ENCODE measurements at regions not wholly inside any gene's neighbourhood (a gene's known extent, or its start where the extent isn't known, plus 50 kb on each side); places are given as distances from the start of the nearest gene placed in this dataset.

GRCh38 chr4:11487868-11488544, 59.3 kb upstream of the HS3ST1 start:
- no peaks in the 10 kb centered on the region for H3K36me3 ChIP-seq (ENCODE audit: control insufficient read depth in 1 of 2, insufficient read depth in 2 of 2, low read length in 2 of 2)
- H3K9me3 ChIP-seq (ENCODE audit: control insufficient read depth in 1 of 2, insufficient read depth in 1 of 2, low read depth in 1 of 2, low read length in 2 of 2) = no peaks in the 10 kb centered on the region
- DNase-seq (ENCODE audit: low read depth, low spot score) (no peak), ATAC-seq (no peak)
- no peaks in the 10 kb centered on the region for H3K27me3 ChIP-seq (ENCODE audit: insufficient read depth, low read length)
- POLR2A ChIA-PET = interaction anchor here (1.1 to 1.8 kb wide), 4 partner anchors 15 to 146 kb away, joined by 3 to 5 read pairs (median 4); no protein-coding TSS in a partner anchor
- BruUV-seq (replicated peaks) = TSS peak; percentile 82
- H3K9ac ChIP-seq (ENCODE audit: low read length) = 0 out of 2 replicates have a peak overlapping the region, but pooled peaks have one; percentile 2
- H2AFZ ChIP-seq (ENCODE audit: low read depth, low read length, poor library complexity, severe bottlenecking) = peak overlapping the region; percentile 6
- no peaks in the 10 kb centered on the region for H4K20me1 ChIP-seq (ENCODE audit: insufficient read depth)
- no peaks in the 10 kb centered on the region for H3K9me2 ChIP-seq (ENCODE audit: insufficient read depth)
- no peaks in the 10 kb centered on the region for H3K79me2 ChIP-seq (ENCODE audit: insufficient read depth, low read length)
- H3K4me3 ChIP-seq (replicated peaks in 1 of 2; ENCODE audit: low read depth in 1 of 2, low read length in 2 of 2) = no peak overlapping the region
- RAD21 ChIA-PET (ENCODE audit: low non-redundant PET in 1 of 2, low total read pairs in 2 of 2, uncharacterized antibody in 2 of 2, unreplicated experiment in 2 of 2) = no interaction called here
- intact Hi-C loops (cut with micrococcal nuclease) = loop anchor here (5.0 kb wide), 1 partner anchor 234 kb away; no protein-coding TSS in a partner anchor
- H3K4me2 ChIP-seq (ENCODE audit: low read length) = peak overlapping the region; percentile 38
- H3K27ac ChIP-seq (ENCODE audit: low read depth, low read length) = no peak overlapping the region
- CTCF ChIA-PET = interaction anchor here (1.6 kb wide), 1 partner anchor 17 kb away, joined by 3 read pairs; no protein-coding TSS in a partner anchor
- H3K4me1 ChIP-seq (ENCODE audit: control insufficient read depth in 1 of 2, insufficient read depth in 2 of 2, low read length in 2 of 2) = peaks cover 17 to 38% of the 10 kb centered on the region in 2 experiments; a peak in 3 of 4 replicates
- no peak for TF ChIP-seq FOSL1 (IDR thresholded peaks at IDR 0.05; ENCODE audit: low read depth)
- TF ChIP-seq ZFX (IDR thresholded peaks at IDR 0.05) = no peak
- no peak for TF ChIP-seq ZNF274 (IDR thresholded peaks at IDR 0.05; ENCODE audit: low read depth, low read length)
- TF ChIP-seq SIN3A (IDR thresholded peaks at IDR 0.05; ENCODE audit: low read depth) = no peak
- TF ChIP-seq ELF1 (IDR thresholded peaks at IDR 0.05; ENCODE audit: borderline replicate concordance, low read depth) = no peak
- TF ChIP-seq CBX3 (IDR thresholded peaks at IDR 0.05; ENCODE audit: low read depth) = 0 out of 2 replicates have a peak, but pooled peaks have one; percentile 47
- TF ChIP-seq EGR1 (IDR thresholded peaks at IDR 0.05; ENCODE audit: low read depth) = no peak
- no peak for TF ChIP-seq REST (IDR thresholded peaks at IDR 0.05; ENCODE audit: low read depth)
- TF ChIP-seq YY1 (IDR thresholded peaks at IDR 0.05; ENCODE audit: extremely low read depth, insufficient replicate concordance, low read depth, low read length) = no peak
- no peak for TF ChIP-seq POLR2A (IDR thresholded peaks at IDR 0.05; ENCODE audit: borderline replicate concordance, extremely low read depth, insufficient read depth, insufficient read length)
- TF ChIP-seq MAX (IDR thresholded peaks at IDR 0.05) = peak; percentile 46
- TF ChIP-seq CTCF (IDR thresholded peaks at IDR 0.05 in 2 of 3, conservative IDR thresholded peaks at IDR 0.05 in 1 of 3; ENCODE audit: borderline replicate concordance in 1 of 3, insufficient read depth in 1 of 3, low read depth in 2 of 3, low read length in 2 of 3) = no peak
- no peak for TF ChIP-seq JUND (IDR thresholded peaks at IDR 0.05)
- no peak for TF ChIP-seq EZH2phosphoT487 (IDR thresholded peaks at IDR 0.05; ENCODE audit: borderline replicate concordance)
- no peak for TF ChIP-seq EZH2 (IDR thresholded peaks at IDR 0.05)
- TF ChIP-seq SP1 (IDR thresholded peaks at IDR 0.05; ENCODE audit: low read depth) = peak; percentile 34; the same call in 1 of the 2 replicates
- peak; percentile 88 for TF ChIP-seq CEBPB (IDR thresholded peaks at IDR 0.05; ENCODE audit: low read depth)
- TF ChIP-seq SRF (IDR thresholded peaks at IDR 0.05; ENCODE audit: low read depth) = no peak
- TF ChIP-seq RAD21 (IDR thresholded peaks at IDR 0.05; ENCODE audit: low read depth) = no peak
- TF ChIP-seq POLR2AphosphoS5 (IDR thresholded peaks at IDR 0.05; ENCODE audit: low read depth, low read length) = peak; percentile 33; the same call in 1 of the 2 replicates
- peak; percentile 83 for TF ChIP-seq TCF7L2 (IDR thresholded peaks at IDR 0.05; ENCODE audit: borderline replicate concordance, extremely low read depth, insufficient read depth, insufficient read length)
- TF ChIP-seq, protein P1, sequence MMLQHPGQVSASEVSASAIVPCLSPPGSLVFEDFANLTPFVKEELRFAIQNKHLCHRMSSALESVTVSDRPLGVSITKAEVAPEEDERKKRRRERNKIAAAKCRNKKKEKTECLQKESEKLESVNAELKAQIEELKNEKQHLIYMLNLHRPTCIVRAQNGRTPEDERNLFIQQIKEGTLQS (IDR thresholded peaks at IDR 0.05) = peak; percentile 73
